A549 (cell line): ENCODE measurements at regions not wholly inside any gene's neighbourhood (a gene's known extent, or its start where the extent isn't known, plus 50 kb on each side); places are given as distances from the start of the nearest gene placed in this dataset.

Experiments used
- ATAC-seq, 2 experiments: fragments of 200-7000 bp in 1 of 2; fragments of >200 bp in 1 of 2; cut with Nextera tagmentation in 1 of 2; cut with Tn5 transposase in 1 of 2; 3 replicates each; pipeline versions ENCODE4 v1.8.0 to v1.9.1; 2018 to 2020; ENCODE audit warnings: mild to moderate bottlenecking in 1 of 2, moderate library complexity in 1 of 2
- CTCF ChIA-PET: fragments of 300-600 bp; sonication (Branson Sonifier 250); formaldehyde crosslinking; extraction: SDS; loops from one replicate; lab custom pipeline; 2021; ENCODE audit warnings: antibody characterized with exemption, inconsistent platforms; lab: Yijun Ruan, JAX
- POLR2A ChIA-PET: fragments of 350-600 bp; formaldehyde crosslinking; extraction: SDS; loops from one replicate; lab custom pipeline; 2021; ENCODE audit warnings: antibody characterized with exemption, inconsistent platforms; lab: Yijun Ruan, JAX
- DNase-seq, 2 experiments: peaks; one replicate each; pipeline versions ENCODE4 v3.0.0 to v3.0.0-alpha.2; 2011 to 2016; ENCODE audit warnings: low read depth in 1 of 2, low spot score in 1 of 2
- FAIRE-seq: peaks from 2 replicates; lab custom pipeline; 2011; peaks lifted over from hg19 to GRCh38; lab: Jason Lieb, UNC
- H3K27ac ChIP-seq, 2 experiments: fragments of >200 bp; sonication (Bioruptor Twin); formaldehyde crosslinking; 3 replicates each; pipeline ENCODE4 v1.5.1; 2016 to 2017
- H3K4me1 ChIP-seq: fragments of >200 bp; sonication (Bioruptor Twin); formaldehyde crosslinking; 3 replicates; pipeline ENCODE4 v1.6.1; 2016
- H3K4me2 ChIP-seq: fragments of >200 bp; sonication (Bioruptor Twin); formaldehyde crosslinking; 3 replicates; pipeline ENCODE4 v1.6.1; 2016
- H3K4me3 ChIP-seq: fragments of >200 bp; sonication (Bioruptor Twin); formaldehyde crosslinking; 3 replicates; pipeline ENCODE4 v1.5.1; 2016
- H3K9me3 ChIP-seq: fragments of >200 bp; sonication (Bioruptor Twin); formaldehyde crosslinking; 3 replicates; pipeline ENCODE4 v1.6.1; 2016
- CBX8 ChIP-seq: fragments of 200-600 bp; sonication (generic); IDR thresholded peaks from 2 replicates; pipeline ENCODE4 v1.6.1; 2016
- EHF ChIP-seq: fragments of 250-450 bp; sonication (Bioruptor Pico); IDR thresholded peaks from 2 replicates; pipeline ENCODE4 v1.5.0; 2020; ENCODE audit warnings: mild to moderate bottlenecking
- HOXA7 ChIP-seq: fragments of 250-450 bp; sonication (Bioruptor Pico); IDR thresholded peaks from 2 replicates; pipeline ENCODE4 v1.5.0; 2020; ENCODE audit warnings: mild to moderate bottlenecking, moderate library complexity
- HOXB13 ChIP-seq: fragments of 250-450 bp; sonication (Bioruptor Pico); IDR thresholded peaks from 2 replicates; pipeline ENCODE4 v1.5.0; 2020; ENCODE audit warnings: low read depth, mild to moderate bottlenecking, moderate library complexity
- HOXB5 ChIP-seq: fragments of 250-450 bp; sonication (Bioruptor Pico); IDR thresholded peaks from 2 replicates; pipeline ENCODE4 v1.5.0; 2020; ENCODE audit warnings: mild to moderate bottlenecking, moderate library complexity
- MAZ ChIP-seq: fragments of 150-350 bp; IDR thresholded peaks from 2 replicates; pipeline ENCODE4 v1.6.1; 2014; ENCODE audit warnings: antibody characterized with exemption, low read depth, low read length, borderline replicate concordance
- NPAS2 ChIP-seq: fragments of 250-450 bp; sonication (Bioruptor Pico); IDR thresholded peaks from 2 replicates; pipeline ENCODE4 v1.8.0; 2022; ENCODE audit warnings: mild to moderate bottlenecking, moderate library complexity, borderline replicate concordance
- RAD21 ChIP-seq, 2 experiments: fragments of >200 bp in 1 of 2; sonication (Bioruptor Twin) in 1 of 2; formaldehyde crosslinking in 1 of 2; IDR thresholded peaks in 1 of 2; conservative IDR thresholded peaks in 1 of 2; 2 replicates in 1 of 2; 3 replicates in 1 of 2; pipeline ENCODE4 v1.6.1; 2012 to 2018; ENCODE audit warnings: inconsistent platforms in 1 of 2
- RARB ChIP-seq: fragments of 250-450 bp; sonication (Bioruptor Pico); IDR thresholded peaks from 2 replicates; pipeline ENCODE4 v1.8.0; 2021; ENCODE audit warnings: mild to moderate bottlenecking, moderate library complexity
- RFX5 ChIP-seq: fragments of 450-650 bp; IDR thresholded peaks from 2 replicates; pipeline ENCODE4 v1.7.1; 2014; ENCODE audit warnings: antibody characterized with exemption, mild to moderate bottlenecking, moderate library complexity
- RNF2 ChIP-seq: fragments of 200-600 bp; sonication (generic); IDR thresholded peaks from 2 replicates; pipeline ENCODE4 v1.6.1; 2016; ENCODE audit warnings: low read depth, mild to moderate bottlenecking, antibody characterized with exemption, moderate library complexity, borderline replicate concordance
- TFCP2L1 ChIP-seq: fragments of 250-450 bp; sonication (Bioruptor Pico); IDR thresholded peaks from 2 replicates; pipeline ENCODE4 v1.5.0; 2021; ENCODE audit warnings: mild to moderate bottlenecking
- TP53 ChIP-seq: fragments of 250-450 bp; sonication (Bioruptor Pico); IDR thresholded peaks from 2 replicates; pipeline ENCODE4 v1.5.0; 2021; ENCODE audit warnings: mild to moderate bottlenecking, moderate library complexity
- ZC3H11A ChIP-seq: fragments of 450-650 bp; IDR thresholded peaks from 2 replicates; pipeline ENCODE4 v1.6.1; 2014; ENCODE audit warnings: antibody characterized with exemption, mild to moderate bottlenecking
- ZFP36 ChIP-seq: fragments of 450-650 bp; IDR thresholded peaks from 2 replicates; pipeline ENCODE4 v1.6.1; 2014; ENCODE audit warnings: borderline replicate concordance; ENCODE audit not compliant: partially characterized antibody
- WGBS: methylation state at CpG from one replicate; pipeline ENCODE4 v1.1.6; 2017; ENCODE audit errors: missing lambda C conversion rate; 5-methylcytosine and 5-hydroxymethylcytosine counted together
- TF ChIP-seq, protein P1 (sequence below): fragments of 150-350 bp; IDR thresholded peaks from 2 replicates; pipeline ENCODE4 v1.6.1; 2014; ENCODE audit warnings: low read depth, mild to moderate bottlenecking, low read length
- TF ChIP-seq, protein P2 (sequence below): fragments of 200-600 bp; sonication (generic); IDR thresholded peaks from 2 replicates; pipeline ENCODE4 v1.6.1; 2016; ENCODE audit warnings: antibody characterized with exemption, mild to moderate bottlenecking, moderate library complexity
- TF ChIP-seq, protein P3 (sequence below): IDR thresholded peaks from 2 replicates; pipeline ENCODE4 v1.6.1; 2012; ENCODE audit warnings: low read depth, borderline replicate concordance
- TF ChIP-seq, protein P4 (sequence below): fragments of 250-450 bp; sonication (Bioruptor Pico); IDR thresholded peaks from 2 replicates; pipeline ENCODE4 v1.5.0; 2020; ENCODE audit warnings: low read depth, mild to moderate bottlenecking, moderate library complexity
- TF ChIP-seq, protein P5 (sequence below): fragments of >200 bp; sonication (Bioruptor Twin); formaldehyde crosslinking; IDR thresholded peaks from 3 replicates; pipeline ENCODE4 v1.6.1; 2016

DNA sequence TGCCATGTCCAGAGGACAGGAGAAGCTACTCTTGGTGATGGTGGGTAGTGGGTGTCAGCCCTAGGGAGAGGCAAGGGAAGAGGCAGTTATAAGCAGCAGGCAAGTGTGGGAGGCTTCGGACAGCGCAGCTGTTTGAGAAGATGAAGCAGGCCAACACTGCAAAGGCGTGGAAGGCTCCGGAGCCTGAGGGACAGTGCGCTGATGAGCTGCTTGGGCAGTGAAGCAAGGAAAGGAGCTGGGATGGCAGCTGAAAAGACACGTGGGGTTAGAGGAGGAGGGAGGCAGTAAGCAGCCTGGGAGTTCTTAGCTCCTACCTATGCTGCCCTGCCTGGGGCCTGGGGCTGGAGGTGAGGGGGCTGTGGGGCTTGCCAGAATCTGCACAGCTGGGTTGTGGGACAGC, 50.1 kb upstream of the CRTAC1 start:
- POLR2A ChIA-PET, result no interaction called here
- no peak overlapping the region for H3K4me3 ChIP-seq
- FAIRE-seq (no peak), DNase-seq (no peak), ATAC-seq (no peak; a peak in 1 of 6 replicates)
- WGBS, result 25% methylated on average over 6 of the region's 6 CpGs
- no peak overlapping the region for H3K4me2 ChIP-seq
- no peaks in the 10 kb centered on the region for H3K9me3 ChIP-seq
- no peaks in the 10 kb centered on the region for H3K4me1 ChIP-seq
- TF ChIP-seq RARB (CRISPR knock-in tag), result no peak
- TF ChIP-seq, protein P1, sequence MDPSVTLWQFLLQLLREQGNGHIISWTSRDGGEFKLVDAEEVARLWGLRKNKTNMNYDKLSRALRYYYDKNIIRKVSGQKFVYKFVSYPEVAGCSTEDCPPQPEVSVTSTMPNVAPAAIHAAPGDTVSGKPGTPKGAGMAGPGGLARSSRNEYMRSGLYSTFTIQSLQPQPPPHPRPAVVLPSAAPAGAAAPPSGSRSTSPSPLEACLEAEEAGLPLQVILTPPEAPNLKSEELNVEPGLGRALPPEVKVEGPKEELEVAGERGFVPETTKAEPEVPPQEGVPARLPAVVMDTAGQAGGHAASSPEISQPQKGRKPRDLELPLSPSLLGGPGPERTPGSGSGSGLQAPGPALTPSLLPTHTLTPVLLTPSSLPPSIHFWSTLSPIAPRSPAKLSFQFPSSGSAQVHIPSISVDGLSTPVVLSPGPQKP, result no peak
- no peak for TF ChIP-seq TFCP2L1 (CRISPR knock-in tag)
- TF ChIP-seq NPAS2 (CRISPR knock-in tag), result no peak
- TF ChIP-seq RAD21 (conservative IDR thresholded peaks at IDR 0.05 in 1 of 2, IDR thresholded peaks at IDR 0.05 in 1 of 2), result no peak
- TF ChIP-seq HOXB13, result no peak
- TF ChIP-seq, protein P2, sequence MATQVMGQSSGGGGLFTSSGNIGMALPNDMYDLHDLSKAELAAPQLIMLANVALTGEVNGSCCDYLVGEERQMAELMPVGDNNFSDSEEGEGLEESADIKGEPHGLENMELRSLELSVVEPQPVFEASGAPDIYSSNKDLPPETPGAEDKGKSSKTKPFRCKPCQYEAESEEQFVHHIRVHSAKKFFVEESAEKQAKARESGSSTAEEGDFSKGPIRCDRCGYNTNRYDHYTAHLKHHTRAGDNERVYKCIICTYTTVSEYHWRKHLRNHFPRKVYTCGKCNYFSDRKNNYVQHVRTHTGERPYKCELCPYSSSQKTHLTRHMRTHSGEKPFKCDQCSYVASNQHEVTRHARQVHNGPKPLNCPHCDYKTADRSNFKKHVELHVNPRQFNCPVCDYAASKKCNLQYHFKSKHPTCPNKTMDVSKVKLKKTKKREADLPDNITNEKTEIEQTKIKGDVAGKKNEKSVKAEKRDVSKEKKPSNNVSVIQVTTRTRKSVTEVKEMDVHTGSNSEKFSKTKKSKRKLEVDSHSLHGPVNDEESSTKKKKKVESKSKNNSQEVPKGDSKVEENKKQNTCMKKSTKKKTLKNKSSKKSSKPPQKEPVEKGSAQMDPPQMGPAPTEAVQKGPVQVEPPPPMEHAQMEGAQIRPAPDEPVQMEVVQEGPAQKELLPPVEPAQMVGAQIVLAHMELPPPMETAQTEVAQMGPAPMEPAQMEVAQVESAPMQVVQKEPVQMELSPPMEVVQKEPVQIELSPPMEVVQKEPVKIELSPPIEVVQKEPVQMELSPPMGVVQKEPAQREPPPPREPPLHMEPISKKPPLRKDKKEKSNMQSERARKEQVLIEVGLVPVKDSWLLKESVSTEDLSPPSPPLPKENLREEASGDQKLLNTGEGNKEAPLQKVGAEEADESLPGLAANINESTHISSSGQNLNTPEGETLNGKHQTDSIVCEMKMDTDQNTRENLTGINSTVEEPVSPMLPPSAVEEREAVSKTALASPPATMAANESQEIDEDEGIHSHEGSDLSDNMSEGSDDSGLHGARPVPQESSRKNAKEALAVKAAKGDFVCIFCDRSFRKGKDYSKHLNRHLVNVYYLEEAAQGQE, result no peak
- TF ChIP-seq HOXA7 (CRISPR knock-in tag), result no peak
- no peak for TF ChIP-seq ZFP36
- no peak for TF ChIP-seq ZC3H11A
- TF ChIP-seq RNF2, result no peak
- TF ChIP-seq, protein P3, sequence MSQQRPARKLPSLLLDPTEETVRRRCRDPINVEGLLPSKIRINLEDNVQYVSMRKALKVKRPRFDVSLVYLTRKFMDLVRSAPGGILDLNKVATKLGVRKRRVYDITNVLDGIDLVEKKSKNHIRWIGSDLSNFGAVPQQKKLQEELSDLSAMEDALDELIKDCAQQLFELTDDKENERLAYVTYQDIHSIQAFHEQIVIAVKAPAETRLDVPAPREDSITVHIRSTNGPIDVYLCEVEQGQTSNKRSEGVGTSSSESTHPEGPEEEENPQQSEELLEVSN, result no peak
- no peak for TF ChIP-seq EHF (CRISPR knock-in tag)
- TF ChIP-seq TP53 (CRISPR knock-in tag), result no peak
- TF ChIP-seq, protein P4, sequence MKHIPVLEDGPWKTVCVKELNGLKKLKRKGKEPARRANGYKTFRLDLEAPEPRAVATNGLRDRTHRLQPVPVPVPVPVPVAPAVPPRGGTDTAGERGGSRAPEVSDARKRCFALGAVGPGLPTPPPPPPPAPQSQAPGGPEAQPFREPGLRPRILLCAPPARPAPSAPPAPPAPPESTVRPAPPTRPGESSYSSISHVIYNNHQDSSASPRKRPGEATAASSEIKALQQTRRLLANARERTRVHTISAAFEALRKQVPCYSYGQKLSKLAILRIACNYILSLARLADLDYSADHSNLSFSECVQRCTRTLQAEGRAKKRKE, result no peak
- no peak for TF ChIP-seq CBX8
- TF ChIP-seq MAZ, result no peak
- TF ChIP-seq, protein P5, sequence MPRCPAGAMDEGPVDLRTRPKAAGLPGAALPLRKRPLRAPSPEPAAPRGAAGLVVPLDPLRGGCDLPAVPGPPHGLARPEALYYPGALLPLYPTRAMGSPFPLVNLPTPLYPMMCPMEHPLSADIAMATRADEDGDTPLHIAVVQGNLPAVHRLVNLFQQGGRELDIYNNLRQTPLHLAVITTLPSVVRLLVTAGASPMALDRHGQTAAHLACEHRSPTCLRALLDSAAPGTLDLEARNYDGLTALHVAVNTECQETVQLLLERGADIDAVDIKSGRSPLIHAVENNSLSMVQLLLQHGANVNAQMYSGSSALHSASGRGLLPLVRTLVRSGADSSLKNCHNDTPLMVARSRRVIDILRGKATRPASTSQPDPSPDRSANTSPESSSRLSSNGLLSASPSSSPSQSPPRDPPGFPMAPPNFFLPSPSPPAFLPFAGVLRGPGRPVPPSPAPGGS, result no peak
- no peak for TF ChIP-seq RFX5
- no peak for TF ChIP-seq HOXB5 (CRISPR knock-in tag)
- no peak overlapping the region for H3K27ac ChIP-seq
- CTCF ChIA-PET, result interaction anchor here (0.9 to 1.2 kb wide), 3 partner anchors 9 to 39 kb away, joined by 3 to 4 read pairs (median 3); no protein-coding TSS in a partner anchor
